ENCODE measurements at regions not wholly inside any gene's neighbourhood (a gene's known extent, or its start where the extent isn't known, plus 50 kb on each side); places are given as distances from the start of the nearest gene placed in this dataset.

DNA sequence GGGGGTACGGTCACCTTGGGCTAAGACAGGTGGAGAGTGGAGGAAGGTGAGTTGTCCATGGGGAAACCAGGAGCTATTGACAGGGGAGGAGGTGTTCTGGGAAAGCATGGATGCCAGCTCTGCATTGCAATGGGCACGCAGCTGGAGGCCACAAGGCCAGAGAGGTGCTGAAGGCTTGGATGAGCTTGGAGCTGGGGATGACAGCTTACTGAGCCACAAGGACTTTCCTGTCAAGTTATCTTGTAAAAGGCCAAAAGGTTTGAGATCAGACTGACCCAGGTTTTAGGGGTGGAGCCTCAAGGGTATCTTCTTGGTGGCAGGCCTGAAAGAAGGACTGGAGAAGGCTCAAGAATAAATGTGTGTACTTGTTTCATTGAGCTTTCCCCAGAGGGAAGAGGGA is 115.2 kb downstream of the ASB7 start:
- TF ChIP-seq, protein P1, sequence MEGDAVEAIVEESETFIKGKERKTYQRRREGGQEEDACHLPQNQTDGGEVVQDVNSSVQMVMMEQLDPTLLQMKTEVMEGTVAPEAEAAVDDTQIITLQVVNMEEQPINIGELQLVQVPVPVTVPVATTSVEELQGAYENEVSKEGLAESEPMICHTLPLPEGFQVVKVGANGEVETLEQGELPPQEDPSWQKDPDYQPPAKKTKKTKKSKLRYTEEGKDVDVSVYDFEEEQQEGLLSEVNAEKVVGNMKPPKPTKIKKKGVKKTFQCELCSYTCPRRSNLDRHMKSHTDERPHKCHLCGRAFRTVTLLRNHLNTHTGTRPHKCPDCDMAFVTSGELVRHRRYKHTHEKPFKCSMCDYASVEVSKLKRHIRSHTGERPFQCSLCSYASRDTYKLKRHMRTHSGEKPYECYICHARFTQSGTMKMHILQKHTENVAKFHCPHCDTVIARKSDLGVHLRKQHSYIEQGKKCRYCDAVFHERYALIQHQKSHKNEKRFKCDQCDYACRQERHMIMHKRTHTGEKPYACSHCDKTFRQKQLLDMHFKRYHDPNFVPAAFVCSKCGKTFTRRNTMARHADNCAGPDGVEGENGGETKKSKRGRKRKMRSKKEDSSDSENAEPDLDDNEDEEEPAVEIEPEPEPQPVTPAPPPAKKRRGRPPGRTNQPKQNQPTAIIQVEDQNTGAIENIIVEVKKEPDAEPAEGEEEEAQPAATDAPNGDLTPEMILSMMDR (IDR thresholded peaks at IDR 0.05; ENCODE audit: borderline replicate concordance, extremely low read depth, low read length, poor library complexity, severe bottlenecking) = no peak
- no peak for TF ChIP-seq EZH2 (IDR thresholded peaks at IDR 0.05; ENCODE audit: borderline replicate concordance, low read depth, low read length, severe bottlenecking)
